ENCODE measurements at regions not wholly inside any gene's neighbourhood (a gene's known extent, or its start where the extent isn't known, plus 50 kb on each side); places are given as distances from the start of the nearest gene placed in this dataset.
A peak's percentile ranks its signal among the peaks of the same experiment; 100 is the strongest.

DNA sequence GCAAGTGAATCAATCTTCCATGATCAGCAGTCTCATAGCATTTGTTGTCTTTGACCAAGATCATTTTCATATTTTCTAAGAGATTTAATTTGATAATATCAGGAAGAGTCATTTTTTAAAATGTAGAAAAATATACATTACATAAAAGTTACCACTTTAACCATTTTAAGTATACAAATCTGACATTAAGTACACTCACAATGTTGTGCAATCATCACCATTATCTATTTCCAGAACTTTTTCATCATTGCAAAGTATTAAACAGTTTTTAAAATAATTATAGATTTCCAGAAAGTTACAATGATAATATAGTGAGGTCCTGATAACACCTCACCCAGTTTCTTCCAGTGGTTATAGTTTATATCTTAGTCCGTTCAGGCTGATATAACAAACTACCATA lies 222.5 kb upstream of the RHOBTB1 start:
- Histone ChIP-seq H3K36me3 (ENCODE audit: control insufficient read depth, insufficient read depth, low read length, severe bottlenecking) (no peaks in the 10 kb centered on the region), H3K9me3 (ENCODE audit: control insufficient read depth, low read length) (peaks cover 4% of the 10 kb centered on the region), H3K27me3 (replicated peaks; ENCODE audit: control insufficient read depth, insufficient read depth, low read length) (peaks cover 10% of the 10 kb centered on the region), H3K9ac (ENCODE audit: low read length) (no peak overlapping the region), H3K4me1 (ENCODE audit: control insufficient read depth, insufficient read depth, low read length) (peaks cover 11% of the 10 kb centered on the region), H3K4me3 (ENCODE audit: low read length) (no peak overlapping the region)
- DNase-seq (ENCODE audit: low read depth), result no peak

DNA sequence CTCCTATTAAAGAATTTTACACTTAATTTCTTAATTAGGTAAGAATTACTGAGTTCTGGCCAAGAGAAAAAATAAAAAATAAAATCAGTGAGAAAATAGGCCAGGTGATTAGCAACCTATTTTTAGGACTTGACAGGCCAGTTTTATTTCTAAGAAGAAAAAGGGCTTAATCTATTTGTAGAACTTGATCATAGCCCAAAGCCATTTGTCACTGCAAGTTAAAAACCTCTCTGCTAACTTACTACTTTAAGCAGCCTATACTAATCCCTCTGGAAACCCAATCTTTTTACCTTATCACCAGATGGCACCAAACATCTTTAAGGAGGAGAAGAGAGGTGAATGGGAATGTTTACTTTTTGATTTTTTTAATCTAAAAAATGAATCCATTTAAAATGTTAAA lies 222.1 kb upstream of the RHOBTB1 start:
- peaks cover 4% of the 10 kb centered on the region for H3K9me3 ChIP-seq (ENCODE audit: control insufficient read depth, low read length)
- H3K4me1 ChIP-seq (ENCODE audit: control insufficient read depth, insufficient read depth, low read length), result peaks cover 11% of the 10 kb centered on the region
- no peak overlapping the region for H3K9ac ChIP-seq (ENCODE audit: low read length)
- H3K36me3 ChIP-seq (ENCODE audit: control insufficient read depth, insufficient read depth, low read length, severe bottlenecking), result no peaks in the 10 kb centered on the region
- no peak overlapping the region for H3K4me3 ChIP-seq (ENCODE audit: low read length)
- DNase-seq (ENCODE audit: low read depth), result no peak
- peaks cover 10% of the 10 kb centered on the region for H3K27me3 ChIP-seq (replicated peaks; ENCODE audit: control insufficient read depth, insufficient read depth, low read length)

- Histone ChIP-seq H3K4me1 (ENCODE audit: control insufficient read depth, insufficient read depth, low read length) (peaks cover 19% of the 10 kb centered on the region), H3K9me3 (ENCODE audit: control insufficient read depth, low read length) (peaks cover 4% of the 10 kb centered on the region), H3K27me3 (replicated peaks; ENCODE audit: control insufficient read depth, insufficient read depth, low read length) (peaks cover 10% of the 10 kb centered on the region), H3K36me3 (ENCODE audit: control insufficient read depth, insufficient read depth, low read length, severe bottlenecking) (no peaks in the 10 kb centered on the region), H3K9ac (ENCODE audit: low read length) (no peak overlapping the region), H3K4me3 (ENCODE audit: low read length) (no peak overlapping the region)
- DNase-seq (ENCODE audit: low read depth), result peak; percentile 49
Measured at GRCh38 chr10:61164458-61165160, 220.6 kb upstream of the RHOBTB1 start.

- Histone ChIP-seq H3K9ac (ENCODE audit: low read length) (no peak overlapping the region), H3K36me3 (ENCODE audit: control insufficient read depth, insufficient read depth, low read length, severe bottlenecking) (no peaks in the 10 kb centered on the region), H3K27me3 (replicated peaks; ENCODE audit: control insufficient read depth, insufficient read depth, low read length) (peaks cover 10% of the 10 kb centered on the region), H3K4me3 (ENCODE audit: low read length) (no peak overlapping the region), H3K9me3 (ENCODE audit: control insufficient read depth, low read length) (peaks cover 4% of the 10 kb centered on the region), H3K4me1 (ENCODE audit: control insufficient read depth, insufficient read depth, low read length) (peaks cover 31% of the 10 kb centered on the region)
- DNase-seq (ENCODE audit: low read depth), result no peak
Measured at GRCh38 chr10:61163403-61163802, 219.4 kb upstream of the RHOBTB1 start.

GRCh38 chr10:61160253-61160652 lies 216.3 kb upstream of the RHOBTB1 start:
- H3K36me3 ChIP-seq (ENCODE audit: control insufficient read depth, insufficient read depth, low read length, severe bottlenecking), result no peaks in the 10 kb centered on the region

GRCh38 chr10:61159253-61159652 lies 215.3 kb upstream of the RHOBTB1 start:
- H3K4me3 ChIP-seq (ENCODE audit: low read length), result no peak overlapping the region
- H3K9me3 ChIP-seq (ENCODE audit: control insufficient read depth, low read length), result no peaks in the 10 kb centered on the region
- no peak overlapping the region for H3K9ac ChIP-seq (ENCODE audit: low read length)
- H3K27me3 ChIP-seq (replicated peaks; ENCODE audit: control insufficient read depth, insufficient read depth, low read length), result peaks cover 28% of the 10 kb centered on the region
- peak; percentile 73 for DNase-seq (ENCODE audit: low read depth)
- H3K36me3 ChIP-seq (ENCODE audit: control insufficient read depth, insufficient read depth, low read length, severe bottlenecking), result no peaks in the 10 kb centered on the region
- H3K4me1 ChIP-seq (ENCODE audit: control insufficient read depth, insufficient read depth, low read length), result peaks cover 41% of the 10 kb centered on the region

More at GRCh38 chr10:61160253-61160652, 216.3 kb upstream of the RHOBTB1 start:
- Histone ChIP-seq H3K9ac (ENCODE audit: low read length) (no peak overlapping the region), H3K4me3 (ENCODE audit: low read length) (no peak overlapping the region), H3K27me3 (replicated peaks; ENCODE audit: control insufficient read depth, insufficient read depth, low read length) (peaks cover 19% of the 10 kb centered on the region), H3K4me1 (ENCODE audit: control insufficient read depth, insufficient read depth, low read length) (peaks cover 49% of the 10 kb centered on the region), H3K9me3 (ENCODE audit: control insufficient read depth, low read length) (no peaks in the 10 kb centered on the region)
- peak; percentile 48 for DNase-seq (ENCODE audit: low read depth)

DNA sequence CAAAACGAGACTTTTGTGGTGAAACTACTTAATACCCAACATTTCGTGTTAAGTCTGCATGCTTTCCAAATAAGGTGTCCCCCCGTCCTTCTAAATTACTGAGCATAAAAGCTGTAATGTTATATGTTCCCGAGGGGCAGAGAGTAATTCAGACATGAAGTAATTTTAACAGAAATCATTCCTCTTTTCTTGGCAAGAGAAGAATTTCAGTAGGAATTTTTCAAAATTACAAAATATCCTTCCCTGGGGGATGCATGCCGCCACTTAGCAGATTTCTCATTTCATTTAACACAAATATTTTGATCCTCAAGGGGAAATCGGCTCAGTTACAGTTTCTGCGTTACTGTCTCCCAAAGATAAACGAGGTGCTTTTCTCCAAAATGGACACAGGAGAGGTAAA lies 213.2 kb upstream of the RHOBTB1 start:
- no peak overlapping the region for H3K9ac ChIP-seq (ENCODE audit: low read length)
- no peaks in the 10 kb centered on the region for H3K36me3 ChIP-seq (ENCODE audit: control insufficient read depth, insufficient read depth, low read length, severe bottlenecking)
- peaks cover 32% of the 10 kb centered on the region for H3K27me3 ChIP-seq (replicated peaks; ENCODE audit: control insufficient read depth, insufficient read depth, low read length)
- peak; percentile 70 for DNase-seq (ENCODE audit: low read depth)
- no peaks in the 10 kb centered on the region for H3K9me3 ChIP-seq (ENCODE audit: control insufficient read depth, low read length)
- H3K4me1 ChIP-seq (ENCODE audit: control insufficient read depth, insufficient read depth, low read length), result peaks cover 39% of the 10 kb centered on the region
- peak overlapping the region; percentile 32 for H3K4me3 ChIP-seq (ENCODE audit: low read length)

- Histone ChIP-seq H3K9ac (ENCODE audit: low read length) (no peak overlapping the region), H3K36me3 (ENCODE audit: control insufficient read depth, insufficient read depth, low read length, severe bottlenecking) (no peaks in the 10 kb centered on the region), H3K4me1 (ENCODE audit: control insufficient read depth, insufficient read depth, low read length) (peaks cover 23% of the 10 kb centered on the region), H3K27me3 (replicated peaks; ENCODE audit: control insufficient read depth, insufficient read depth, low read length) (peaks cover 39% of the 10 kb centered on the region), H3K9me3 (ENCODE audit: control insufficient read depth, low read length) (no peaks in the 10 kb centered on the region), H3K4me3 (ENCODE audit: low read length) (no peak overlapping the region)
- DNase-seq (ENCODE audit: low read depth), result peak; percentile 48
Measured at GRCh38 chr10:61153771-61154170, 209.8 kb upstream of the RHOBTB1 start.

DNA sequence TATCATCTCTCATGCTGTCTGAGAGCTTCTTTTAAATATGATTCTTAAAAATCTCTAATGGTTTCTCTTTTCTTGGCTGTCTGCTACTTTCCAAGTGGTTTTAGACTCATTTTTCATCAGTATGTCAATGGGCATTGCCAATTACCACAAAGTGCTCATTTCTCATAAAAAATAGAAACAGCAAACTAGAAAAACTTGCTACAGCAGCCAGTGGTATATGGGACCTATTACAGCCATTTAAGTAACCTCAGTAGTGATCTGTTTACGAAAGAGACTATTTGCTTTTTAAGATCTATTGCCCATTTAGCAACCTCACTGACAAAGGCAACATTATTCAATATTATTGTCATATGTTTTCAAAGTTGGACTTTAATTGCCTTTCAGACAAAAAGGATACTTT lies 207.1 kb upstream of the RHOBTB1 start:
- no peak overlapping the region for H3K9ac ChIP-seq (ENCODE audit: low read length)
- no peak for DNase-seq (ENCODE audit: low read depth)
- no peaks in the 10 kb centered on the region for H3K9me3 ChIP-seq (ENCODE audit: control insufficient read depth, low read length)
- no peaks in the 10 kb centered on the region for H3K36me3 ChIP-seq (ENCODE audit: control insufficient read depth, insufficient read depth, low read length, severe bottlenecking)
- no peaks in the 10 kb centered on the region for H3K4me1 ChIP-seq (ENCODE audit: control insufficient read depth, insufficient read depth, low read length)
- no peak overlapping the region for H3K4me3 ChIP-seq (ENCODE audit: low read length)
- peaks cover 33% of the 10 kb centered on the region for H3K27me3 ChIP-seq (replicated peaks; ENCODE audit: control insufficient read depth, insufficient read depth, low read length)

DNA sequence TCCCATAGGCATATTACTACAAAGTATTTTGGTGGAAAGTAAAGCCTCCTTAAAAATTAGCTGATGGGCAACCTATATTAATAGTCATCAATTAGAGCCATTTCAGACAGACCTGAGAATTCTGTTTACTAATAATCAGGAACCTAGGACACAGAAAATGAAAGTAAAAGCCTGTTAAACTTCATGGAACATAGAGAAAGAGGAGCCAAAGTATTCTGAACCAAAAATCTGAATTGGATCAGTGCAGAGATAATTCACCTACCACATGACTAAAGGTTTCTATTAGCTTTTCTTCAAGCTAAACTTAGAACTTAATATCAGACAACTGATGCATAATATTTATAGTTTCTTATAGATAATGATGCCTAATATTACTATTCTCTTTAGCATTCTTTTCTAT lies 204.5 kb upstream of the RHOBTB1 start:
- DNase-seq (ENCODE audit: low read depth), result no peak
- H3K4me3 ChIP-seq (ENCODE audit: low read length), result no peak overlapping the region
- H3K27me3 ChIP-seq (replicated peaks; ENCODE audit: control insufficient read depth, insufficient read depth, low read length), result peaks cover 28% of the 10 kb centered on the region
- H3K36me3 ChIP-seq (ENCODE audit: control insufficient read depth, insufficient read depth, low read length, severe bottlenecking), result no peaks in the 10 kb centered on the region
- H3K9ac ChIP-seq (ENCODE audit: low read length), result no peak overlapping the region
- peaks cover 1% of the 10 kb centered on the region for H3K9me3 ChIP-seq (ENCODE audit: control insufficient read depth, low read length)
- no peaks in the 10 kb centered on the region for H3K4me1 ChIP-seq (ENCODE audit: control insufficient read depth, insufficient read depth, low read length)

GRCh38 chr10:61142987-61143386 lies 199.0 kb upstream of the RHOBTB1 start:
- no peak for DNase-seq (ENCODE audit: low read depth)
- H3K9ac ChIP-seq (ENCODE audit: low read length), result no peak overlapping the region
- no peaks in the 10 kb centered on the region for H3K4me1 ChIP-seq (ENCODE audit: control insufficient read depth, insufficient read depth, low read length)
- peaks cover 12% of the 10 kb centered on the region for H3K27me3 ChIP-seq (replicated peaks; ENCODE audit: control insufficient read depth, insufficient read depth, low read length)
- H3K9me3 ChIP-seq (ENCODE audit: control insufficient read depth, low read length), result peaks cover 12% of the 10 kb centered on the region
- H3K36me3 ChIP-seq (ENCODE audit: control insufficient read depth, insufficient read depth, low read length, severe bottlenecking), result no peaks in the 10 kb centered on the region
- H3K4me3 ChIP-seq (ENCODE audit: low read length), result no peak overlapping the region

All from adipocyte (in vitro differentiated cells).